ENCODE measurements at regions not wholly inside any gene's neighbourhood (a gene's known extent, or its start where the extent isn't known, plus 50 kb on each side); places are given as distances from the start of the nearest gene placed in this dataset.
"Not testable (repeated sequence)": the region's sequence is repeated elsewhere in the genome, so short reads cannot be mapped to it uniquely, and the experiment has no call there.

DNA sequence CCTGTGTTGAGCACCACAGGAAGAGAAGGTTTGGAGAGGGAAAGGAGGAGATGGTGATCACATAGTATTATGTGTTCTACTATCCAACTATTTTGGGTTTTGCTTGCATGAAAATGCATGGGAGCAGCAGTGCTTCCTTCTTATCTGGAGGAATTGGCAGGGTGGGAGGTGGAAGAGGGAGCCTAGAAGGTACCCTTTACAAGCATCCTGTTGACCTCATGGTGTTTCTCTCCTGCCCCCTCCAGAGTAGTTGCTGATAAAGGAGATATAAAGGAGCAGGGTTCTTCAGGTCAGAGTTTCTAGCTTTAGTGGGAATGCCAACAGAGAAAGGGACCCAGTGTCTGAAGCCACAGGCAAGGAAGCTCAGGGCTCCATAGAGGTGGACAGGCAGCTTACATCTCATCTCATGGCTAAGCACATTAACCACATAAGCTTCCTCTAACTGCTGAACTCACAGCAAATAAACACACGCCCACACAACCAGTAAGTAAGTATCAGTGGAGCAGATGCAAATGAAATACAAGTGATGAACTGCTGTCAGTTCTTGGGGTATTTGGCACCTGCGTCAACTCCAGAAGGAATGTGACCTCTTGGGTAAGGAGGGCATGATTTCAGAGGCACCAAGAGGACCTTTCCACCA is 174.2 kb upstream of the SLC38A2 start:
- no peak overlapping the region for H3K4me3 ChIP-seq (ENCODE audit: insufficient read depth, low read depth, low read length)
- H3K36me3 ChIP-seq (replicated peaks; ENCODE audit: control insufficient read depth, insufficient read depth, low read length) = no peaks in the 10 kb centered on the region
- no peak for DNase-seq
- H3K27me3 ChIP-seq (ENCODE audit: control insufficient read depth, insufficient read depth, low read length) = no peaks in the 10 kb centered on the region

- not testable (repeated sequence) for DNase-seq; H3K27me3 ChIP-seq (ENCODE audit: control insufficient read depth, insufficient read depth, low read length); H3K36me3 ChIP-seq (replicated peaks; ENCODE audit: control insufficient read depth, insufficient read depth, low read length); H3K4me3 ChIP-seq (ENCODE audit: insufficient read depth, low read depth, low read length)
These were observed 170.8 kb upstream of the SLC38A2 start for GRCh38 chr12:46543378-46543795.

- Histone ChIP-seq H3K27me3 (ENCODE audit: control insufficient read depth, insufficient read depth, low read length) (no peaks in the 10 kb centered on the region), H3K4me3 (ENCODE audit: insufficient read depth, low read depth, low read length) (no peak overlapping the region), H3K36me3 (replicated peaks; ENCODE audit: control insufficient read depth, insufficient read depth, low read length) (no peaks in the 10 kb centered on the region)
- no peak for DNase-seq
These were observed 166.4 kb upstream of the SLC38A2 start for GRCh38 chr12:46538976-46539375.

GRCh38 chr12:46537387-46537955 is 164.9 kb upstream of the SLC38A2 start:
- no peak overlapping the region for H3K4me3 ChIP-seq (ENCODE audit: insufficient read depth, low read depth, low read length)
- H3K36me3 ChIP-seq (replicated peaks; ENCODE audit: control insufficient read depth, insufficient read depth, low read length) = no peaks in the 10 kb centered on the region
- DNase-seq = no peak
- H3K27me3 ChIP-seq (ENCODE audit: control insufficient read depth, insufficient read depth, low read length) = no peaks in the 10 kb centered on the region

DNA sequence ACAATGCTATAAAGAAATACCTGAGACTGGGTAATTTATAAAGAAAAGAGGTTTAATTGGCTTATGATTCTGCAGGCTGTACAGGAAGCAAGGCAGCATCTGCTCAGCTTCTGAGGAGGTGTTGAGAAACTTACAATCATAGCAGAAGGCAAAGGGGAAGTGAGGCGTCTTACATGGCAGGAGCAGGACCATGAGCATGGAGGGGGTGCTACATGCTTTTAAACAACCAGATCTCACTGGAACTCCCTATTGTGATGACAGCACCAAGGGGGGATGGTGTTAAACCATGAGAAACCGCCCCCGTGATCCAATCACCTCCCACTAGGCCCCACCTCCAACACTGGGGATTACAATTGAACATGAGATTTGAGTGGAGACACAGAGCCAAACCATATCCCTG is 163.7 kb upstream of the SLC38A2 start:
- not testable (repeated sequence) for H3K36me3 ChIP-seq (replicated peaks; ENCODE audit: control insufficient read depth, insufficient read depth, low read length); H3K4me3 ChIP-seq (ENCODE audit: insufficient read depth, low read depth, low read length); DNase-seq; H3K27me3 ChIP-seq (ENCODE audit: control insufficient read depth, insufficient read depth, low read length)

- Histone ChIP-seq H3K36me3 (replicated peaks; ENCODE audit: control insufficient read depth, insufficient read depth, low read length) (no peaks in the 10 kb centered on the region), H3K27me3 (ENCODE audit: control insufficient read depth, insufficient read depth, low read length) (no peaks in the 10 kb centered on the region), H3K4me3 (ENCODE audit: insufficient read depth, low read depth, low read length) (no peak overlapping the region)
- no peak for DNase-seq
These were observed 163.3 kb upstream of the SLC38A2 start for GRCh38 chr12:46535907-46536306.

DNA sequence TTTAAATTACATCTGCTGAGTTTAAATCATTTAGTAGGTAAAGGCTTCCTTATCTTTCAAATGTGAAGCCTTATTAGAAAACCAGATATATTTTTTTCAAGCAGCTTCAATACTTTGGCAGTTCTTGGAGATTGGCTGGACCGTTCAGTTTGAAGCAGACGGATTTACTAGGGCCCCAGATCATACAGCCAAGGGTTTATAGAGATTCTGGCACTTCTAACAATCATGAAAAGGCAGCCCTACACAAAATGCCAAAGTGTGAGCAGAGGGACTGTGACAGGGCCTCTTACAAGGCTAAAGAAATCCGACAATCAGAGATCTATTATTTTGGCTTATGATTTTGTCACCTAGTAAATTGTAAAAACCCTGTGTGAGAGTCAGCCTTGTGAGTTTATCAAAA is 162.8 kb upstream of the SLC38A2 start:
- H3K4me3 ChIP-seq (ENCODE audit: insufficient read depth, low read depth, low read length) = no peak overlapping the region
- no peaks in the 10 kb centered on the region for H3K27me3 ChIP-seq (ENCODE audit: control insufficient read depth, insufficient read depth, low read length)
- no peak for DNase-seq
- H3K36me3 ChIP-seq (replicated peaks; ENCODE audit: control insufficient read depth, insufficient read depth, low read length) = no peaks in the 10 kb centered on the region

DNA sequence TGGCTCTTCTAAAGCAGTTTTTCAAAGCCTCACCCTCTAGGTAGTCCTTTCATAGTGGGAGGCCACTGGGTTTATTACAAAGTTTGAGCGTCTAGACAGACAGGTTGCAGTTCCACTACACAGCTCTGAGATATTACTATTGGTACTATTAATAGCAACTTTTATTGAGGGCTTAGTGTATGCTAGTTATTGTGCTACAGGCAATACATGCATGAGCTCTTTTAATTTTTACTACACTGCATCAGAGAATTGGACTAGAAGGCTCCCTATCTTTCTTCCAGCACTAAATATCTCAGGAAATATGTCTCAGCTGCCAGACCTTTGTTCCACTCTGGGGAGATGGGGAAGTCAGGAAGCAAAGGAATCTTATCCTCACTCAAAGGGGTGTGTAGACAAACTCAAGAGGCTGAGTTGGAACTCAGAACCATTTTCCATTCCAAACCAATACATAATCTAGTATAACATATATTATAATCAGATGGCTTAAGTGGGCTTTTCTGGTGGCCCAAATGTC is 161.8 kb upstream of the SLC38A2 start:
- Histone ChIP-seq H3K27me3 (ENCODE audit: control insufficient read depth, insufficient read depth, low read length) (no peaks in the 10 kb centered on the region), H3K36me3 (replicated peaks; ENCODE audit: control insufficient read depth, insufficient read depth, low read length) (no peaks in the 10 kb centered on the region), H3K4me3 (ENCODE audit: insufficient read depth, low read depth, low read length) (no peak overlapping the region)
- no peak for DNase-seq

DNA sequence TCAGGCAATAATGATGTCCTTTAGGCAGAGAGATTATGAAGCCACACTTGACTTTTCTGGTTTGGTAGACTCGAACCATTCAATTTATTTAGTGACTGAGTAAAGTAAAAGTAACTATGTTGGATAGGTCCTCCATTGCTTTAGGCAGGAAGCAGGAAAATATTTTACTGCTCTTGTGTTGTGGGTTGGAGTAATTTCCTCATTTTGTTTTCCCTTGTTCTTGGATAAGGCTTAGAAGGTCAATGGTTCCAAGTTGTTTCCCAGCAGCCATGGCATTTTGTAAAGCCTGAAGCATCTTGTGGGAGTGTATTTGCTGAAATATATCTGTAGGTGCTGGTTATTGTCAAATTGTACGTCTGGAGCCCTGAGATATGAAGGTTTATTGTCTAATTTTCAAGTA is 161.2 kb upstream of the SLC38A2 start:
- no peak for DNase-seq
- no peaks in the 10 kb centered on the region for H3K27me3 ChIP-seq (ENCODE audit: control insufficient read depth, insufficient read depth, low read length)
- H3K4me3 ChIP-seq (ENCODE audit: insufficient read depth, low read depth, low read length) = no peak overlapping the region
- no peaks in the 10 kb centered on the region for H3K36me3 ChIP-seq (replicated peaks; ENCODE audit: control insufficient read depth, insufficient read depth, low read length)

DNA sequence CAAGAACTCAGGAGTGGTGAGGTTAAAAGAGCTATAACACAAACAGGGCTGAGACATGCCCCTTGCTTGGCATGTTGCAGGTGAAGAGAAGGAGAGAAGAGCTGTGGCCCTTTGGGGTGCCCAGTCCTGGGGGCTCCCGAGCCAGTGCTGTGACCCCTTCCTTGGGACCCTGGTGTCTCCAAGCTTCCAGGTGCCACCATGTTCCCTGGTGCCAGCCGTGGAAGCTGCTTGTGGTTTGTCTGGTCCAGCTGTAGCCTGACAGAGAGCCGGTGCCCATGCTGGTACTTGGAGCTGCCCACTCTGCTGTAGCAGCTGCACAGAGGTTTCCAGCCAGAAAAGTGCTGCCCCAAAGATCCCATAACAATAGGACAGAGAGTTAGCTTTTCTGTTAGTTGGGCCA is 159.2 kb upstream of the SLC38A2 start:
- Histone ChIP-seq H3K27me3 (ENCODE audit: control insufficient read depth, insufficient read depth, low read length) (no peaks in the 10 kb centered on the region), H3K4me3 (ENCODE audit: insufficient read depth, low read depth, low read length) (no peak overlapping the region), H3K36me3 (replicated peaks; ENCODE audit: control insufficient read depth, insufficient read depth, low read length) (no peaks in the 10 kb centered on the region)
- DNase-seq = no peak

- no peak for DNase-seq
- Histone ChIP-seq H3K27me3 (ENCODE audit: control insufficient read depth, insufficient read depth, low read length) (no peaks in the 10 kb centered on the region), H3K36me3 (replicated peaks; ENCODE audit: control insufficient read depth, insufficient read depth, low read length) (no peaks in the 10 kb centered on the region), H3K4me3 (ENCODE audit: insufficient read depth, low read depth, low read length) (no peak overlapping the region)
These were observed 158.6 kb upstream of the SLC38A2 start for GRCh38 chr12:46531059-46531785.

GRCh38 chr12:46530373-46531056 is 157.9 kb upstream of the SLC38A2 start:
- Histone ChIP-seq H3K4me3 (ENCODE audit: insufficient read depth, low read depth, low read length) (no peak overlapping the region), H3K27me3 (ENCODE audit: control insufficient read depth, insufficient read depth, low read length) (no peaks in the 10 kb centered on the region), H3K36me3 (replicated peaks; ENCODE audit: control insufficient read depth, insufficient read depth, low read length) (no peaks in the 10 kb centered on the region)
- DNase-seq = no peak

- H3K27me3 ChIP-seq (ENCODE audit: control insufficient read depth, insufficient read depth, low read length) = no peaks in the 10 kb centered on the region
- no peaks in the 10 kb centered on the region for H3K36me3 ChIP-seq (replicated peaks; ENCODE audit: control insufficient read depth, insufficient read depth, low read length)
- no peak overlapping the region for H3K4me3 ChIP-seq (ENCODE audit: insufficient read depth, low read depth, low read length)
- DNase-seq = no peak
These were observed 153.7 kb upstream of the SLC38A2 start for GRCh38 chr12:46526233-46526632.

DNA sequence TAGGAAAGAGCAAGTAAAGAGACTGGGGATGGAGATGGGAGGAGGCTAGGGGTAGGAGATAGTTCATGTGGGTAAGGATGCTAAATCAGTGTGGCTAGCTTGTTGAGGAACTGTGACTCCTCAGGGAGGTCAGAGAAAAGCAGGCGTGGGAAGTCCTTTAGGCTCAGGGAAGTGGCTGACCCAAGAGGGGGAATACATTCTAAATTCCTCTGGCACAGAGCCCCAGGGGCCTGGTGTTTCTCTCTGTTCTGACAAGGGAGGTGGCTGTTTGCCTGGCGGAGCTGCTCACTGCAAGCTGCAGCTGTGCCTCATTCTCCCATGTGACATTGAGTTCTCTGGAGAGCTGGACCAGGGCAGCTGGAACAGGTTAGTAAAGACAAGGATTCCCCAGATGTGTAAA is 152.2 kb upstream of the SLC38A2 start:
- no peaks in the 10 kb centered on the region for H3K27me3 ChIP-seq (ENCODE audit: control insufficient read depth, insufficient read depth, low read length)
- no peak overlapping the region for H3K4me3 ChIP-seq (ENCODE audit: insufficient read depth, low read depth, low read length)
- no peaks in the 10 kb centered on the region for H3K36me3 ChIP-seq (replicated peaks; ENCODE audit: control insufficient read depth, insufficient read depth, low read length)
- DNase-seq = no peak

Measured in H7 (cell line).